Endothelial cell of umbilical vein (primary cell): ENCODE measurements at regions not wholly inside any gene's neighbourhood (a gene's known extent, or its start where the extent isn't known, plus 50 kb on each side); places are given as distances from the start of the nearest gene placed in this dataset.

Experiments used
- BruUV-seq: library from RNA; stranded (reverse); fragments of 400-500 nt; replicated peaks from 2 replicates; lab custom pipeline; 2021; lab: Mats Ljungman, UMichigan
- CTCF ChIA-PET: fragments of 300-600, 350-600 bp; sonication (Branson Sonifier 250); formaldehyde crosslinking; loops from one replicate; lab custom pipeline; 2021; ENCODE audit warnings: antibody characterized with exemption, inconsistent platforms; lab: Charles Lee
- POLR2A ChIA-PET: fragments of 300-600, 350-600 bp; sonication (Branson Sonifier 250); formaldehyde crosslinking; loops from one replicate; lab custom pipeline; 2021; ENCODE audit warnings: antibody characterized with exemption, inconsistent platforms; lab: Charles Lee
- DNase-seq: peaks from one replicate; pipeline ENCODE4 v3.0.0-alpha.2; 2011; ENCODE audit warnings: low read depth, low spot score
- FAIRE-seq: peaks from 2 replicates; lab custom pipeline; 2011; peaks lifted over from hg19 to GRCh38; lab: Jason Lieb, UNC
- H2AFZ ChIP-seq: 2 replicates; pipeline ENCODE4 v1.6.0; 2012; ENCODE audit warnings: low read depth, low read length, control low read depth, inconsistent platforms
- H3K27ac ChIP-seq: 2 replicates; pipeline ENCODE4 v1.5.1; 2011; ENCODE audit warnings: low read depth, mild to moderate bottlenecking, control low read depth, low read length, moderate library complexity; ENCODE audit not compliant: insufficient read depth
- H3K27me3 ChIP-seq, 2 experiments: 2 replicates each; pipeline versions ENCODE4 v1.6.0 to v1.6.1; 2011; ENCODE audit warnings: low read length in 2 of 2, mixed read lengths in 1 of 2; ENCODE audit not compliant: control insufficient read depth in 2 of 2, insufficient read depth in 2 of 2
- H3K36me3 ChIP-seq, 2 experiments: 2 replicates in 1 of 2; 3 replicates in 1 of 2; pipeline ENCODE4 v1.5.1; 2011; ENCODE audit warnings: low read length in 2 of 2, mild to moderate bottlenecking in 1 of 2, moderate library complexity in 1 of 2; ENCODE audit not compliant: control insufficient read depth in 2 of 2, insufficient read depth in 2 of 2; ENCODE audit errors: extremely low read depth in 1 of 2
- H3K4me1 ChIP-seq: 3 replicates; pipeline ENCODE4 v1.5.1; 2011; ENCODE audit warnings: mild to moderate bottlenecking, low read length; ENCODE audit not compliant: control insufficient read depth, insufficient read depth; ENCODE audit errors: extremely low read depth
- H3K4me2 ChIP-seq: 2 replicates; pipeline ENCODE4 v1.6.1; 2011; ENCODE audit warnings: low read length, control low read depth, mixed read lengths; ENCODE audit not compliant: insufficient read depth
- H3K4me3 ChIP-seq, 3 experiments: fragments of 200-600 bp in 1 of 3; sonication (generic), shearing (Covaris generic) in 1 of 3; replicated peaks in 1 of 3; 2 replicates each; pipeline ENCODE4 v1.5.1; 2011 to 2016; ENCODE audit warnings: control low read depth in 3 of 3, low read length in 3 of 3, mild to moderate bottlenecking in 2 of 3, inconsistent platforms in 1 of 3, low read depth in 1 of 3, moderate library complexity in 1 of 3; ENCODE audit not compliant: insufficient read depth in 1 of 3
- H3K79me2 ChIP-seq: 2 replicates; pipeline ENCODE4 v1.6.0; 2012; ENCODE audit warnings: low read length, inconsistent platforms; ENCODE audit not compliant: control insufficient read depth, insufficient read depth
- H3K9ac ChIP-seq: replicated peaks from 2 replicates; pipeline ENCODE3; 2011; ENCODE audit warnings: low read length, control low read depth; ENCODE audit not compliant: insufficient read depth; ENCODE audit errors: extremely low read depth
- H3K9me1 ChIP-seq: replicated peaks from 3 replicates; pipeline ENCODE4 v1.6.0; 2011; ENCODE audit warnings: mild to moderate bottlenecking, low read length; ENCODE audit not compliant: control insufficient read depth, insufficient read depth; ENCODE audit errors: extremely low read depth
- H3K9me3 ChIP-seq: replicated peaks from 2 replicates; pipeline ENCODE4 v1.5.1; 2012; ENCODE audit warnings: low read length, inconsistent platforms; ENCODE audit not compliant: control insufficient read depth, insufficient read depth
- H4K20me1 ChIP-seq: replicated peaks from 2 replicates; pipeline ENCODE3; 2011; ENCODE audit warnings: mild to moderate bottlenecking, low read length; ENCODE audit not compliant: control insufficient read depth, insufficient read depth; ENCODE audit errors: extremely low read depth
- GATA2 ChIP-seq: IDR thresholded peaks from 2 replicates; pipeline ENCODE4 v1.7.0; 2011; ENCODE audit warnings: low read depth, mild to moderate bottlenecking, moderate library complexity, mixed read lengths, low read length; ENCODE audit not compliant: insufficient read length, insufficient read depth
- JUN ChIP-seq: IDR thresholded peaks from 2 replicates; pipeline ENCODE4 v1.6.1; 2011; ENCODE audit warnings: borderline replicate concordance, low read depth; ENCODE audit not compliant: insufficient read length, insufficient read depth
- MYC ChIP-seq: IDR thresholded peaks from one replicate; pipeline ENCODE4 v1.6.1; 2011; ENCODE audit warnings: mild to moderate bottlenecking, low read depth, low read length
- POLR2A ChIP-seq: IDR thresholded peaks from 2 replicates; pipeline ENCODE4 v1.6.1; 2012; ENCODE audit warnings: low read depth, mild to moderate bottlenecking, control low read depth, low read length
- POLR2AphosphoS5 ChIP-seq: IDR thresholded peaks from 2 replicates; pipeline ENCODE4 v1.6.1; 2012; ENCODE audit warnings: low read depth, mild to moderate bottlenecking, control low read depth, low read length, moderate library complexity; ENCODE audit not compliant: insufficient read depth
- dilution Hi-C: fragments of 300-500 bp; cut with MboI; formaldehyde crosslinking; loops from one replicate; pipeline ENCODE4 v1.15.0; 2019; ENCODE audit warnings: low sequenced_read_pairs; ENCODE audit not compliant: extremely low pct_ligation_motif_present
- intact Hi-C: fragments of 100-400 bp; cut with micrococcal nuclease; formaldehyde crosslinking; loops from one replicate; pipeline ENCODE4 v1.10.0; 2022
- TF ChIP-seq, protein P1 (sequence below): IDR thresholded peaks from 2 replicates; pipeline ENCODE4 v1.6.1; 2011; ENCODE audit not compliant: insufficient read depth, insufficient read length

DNA sequence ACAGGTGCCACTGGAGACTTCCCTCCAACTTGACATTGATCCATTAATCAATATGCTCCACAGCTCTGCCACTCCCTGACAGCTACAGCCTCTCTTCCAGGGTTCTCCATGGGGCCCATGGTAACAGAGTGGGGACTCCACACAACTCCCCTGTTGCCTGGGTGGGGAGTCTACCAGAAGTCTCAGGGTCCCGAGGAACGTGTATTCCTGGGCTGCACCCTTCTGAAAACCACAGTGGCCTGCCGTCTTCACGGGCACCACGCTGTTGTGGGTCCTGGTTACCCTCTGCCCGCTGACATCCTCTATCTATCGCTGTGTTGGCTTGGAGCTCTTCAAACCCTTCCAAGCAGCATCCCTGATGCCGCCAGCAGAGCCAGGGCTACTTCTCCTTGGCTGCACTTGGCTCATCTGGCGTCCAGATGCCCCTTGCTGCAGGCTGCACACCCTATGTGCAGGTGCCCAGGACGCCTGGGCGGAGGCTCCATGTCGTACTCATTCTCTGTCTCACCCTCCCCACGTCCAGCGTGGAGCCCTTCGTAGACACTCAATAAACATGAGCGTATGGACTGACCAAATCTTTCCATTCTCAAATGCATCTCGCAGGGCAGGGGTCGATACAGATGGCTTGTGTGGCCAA, 1341.8 kb downstream of the TBC1D22A start:
- POLR2A ChIA-PET: no interaction called here
- no peak for FAIRE-seq
- no peaks in the 10 kb centered on the region for H3K36me3 ChIP-seq

DNA sequence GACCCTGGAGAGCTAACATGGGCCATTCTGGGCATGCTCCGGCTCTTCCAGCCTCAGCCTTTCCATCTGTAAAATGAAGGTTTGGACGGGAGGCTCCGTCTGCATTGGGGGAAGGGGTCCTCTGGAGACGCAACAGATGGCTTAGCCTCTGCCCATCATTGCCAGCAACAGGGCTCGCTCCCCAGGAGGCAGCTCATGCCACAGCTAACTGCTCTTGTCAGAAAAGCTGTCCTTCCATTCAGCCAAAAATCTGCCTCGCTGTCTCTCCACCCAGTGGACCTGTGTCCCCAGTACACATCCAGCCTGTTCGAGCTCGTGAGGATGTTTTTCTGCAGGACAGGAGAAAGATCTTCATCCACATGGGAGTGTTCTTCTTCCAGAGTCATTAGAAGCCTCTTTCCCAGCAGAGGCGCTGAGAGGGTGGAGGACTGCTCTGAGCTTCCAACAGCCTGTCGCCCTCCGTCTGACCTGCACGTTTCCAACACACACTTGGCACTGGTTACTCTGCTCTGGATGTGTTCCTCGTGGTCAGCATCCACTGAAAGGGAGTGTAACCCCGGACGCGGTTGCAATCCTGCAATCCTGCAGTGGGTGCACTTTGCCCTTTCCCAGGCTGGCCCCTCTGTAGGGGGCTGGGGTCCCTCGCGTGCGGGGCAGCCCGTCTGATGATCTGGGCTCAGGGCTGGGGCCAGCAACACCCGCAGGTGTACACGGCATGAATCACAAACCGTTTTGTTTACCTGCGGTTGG, 1340.9 kb downstream of the TBC1D22A start:
- Histone ChIP-seq H3K4me2 (no peak overlapping the region), H3K79me2 (no peaks in the 10 kb centered on the region), H3K9me1 (no peaks in the 10 kb centered on the region), H4K20me1 (no peaks in the 10 kb centered on the region), H3K4me1 (no peaks in the 10 kb centered on the region), H3K27me3 (no peaks in the 10 kb centered on the region), H3K9me3 (peaks cover 9% of the 10 kb centered on the region), H3K4me3 (no peak overlapping the region), H3K27ac (no peak overlapping the region), H2AFZ (no peak overlapping the region), H3K9ac (no peak overlapping the region), H3K36me3 (no peaks in the 10 kb centered on the region)
- TF ChIP-seq POLR2AphosphoS5: no peak
- no peak for TF ChIP-seq MYC
- TF ChIP-seq, protein P1, sequence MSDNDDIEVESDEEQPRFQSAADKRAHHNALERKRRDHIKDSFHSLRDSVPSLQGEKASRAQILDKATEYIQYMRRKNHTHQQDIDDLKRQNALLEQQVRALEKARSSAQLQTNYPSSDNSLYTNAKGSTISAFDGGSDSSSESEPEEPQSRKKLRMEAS: no peak
- TF ChIP-seq GATA2: no peak
- TF ChIP-seq POLR2A: no peak
- TF ChIP-seq JUN: no peak
- dilution Hi-C loops: no loop called here
- ChIA-PET POLR2A (no interaction called here), CTCF (no interaction called here)
- DNase-seq (no peak), FAIRE-seq (no peak)
- intact Hi-C loops: no loop called here
- BruUV-seq: no TSS peak

More for the DNA sequence above, 1341.8 kb downstream of the TBC1D22A start:
- H2AFZ ChIP-seq: no peak overlapping the region
- CTCF ChIA-PET: no interaction called here
- H3K27me3 ChIP-seq: no peaks in the 10 kb centered on the region
- H3K4me3 ChIP-seq: no peak overlapping the region
- H3K27ac ChIP-seq: no peak overlapping the region
- TF ChIP-seq JUN (no peak), POLR2A (no peak), MYC (no peak)
- BruUV-seq: no TSS peak
- intact Hi-C loops (no loop called here), dilution Hi-C loops (no loop called here)
- H4K20me1 ChIP-seq: no peaks in the 10 kb centered on the region
- H3K9ac ChIP-seq: no peak overlapping the region
- no peaks in the 10 kb centered on the region for H3K4me1 ChIP-seq
- H3K9me3 ChIP-seq: peaks cover 11% of the 10 kb centered on the region
- H3K79me2 ChIP-seq: no peaks in the 10 kb centered on the region
- no peaks in the 10 kb centered on the region for H3K9me1 ChIP-seq
- H3K4me2 ChIP-seq: no peak overlapping the region
- DNase-seq: no peak
